Activated CD4-positive, alpha-beta T cell treated with anti-CD3 and anti-CD28 coated beads, Interleukin-2, Interleukin-4, amounts not matched to agents 100 ng/mL and 50 ng/mL, durations not matched to agents 16 hours and 8 hours (primary cell): ENCODE measurements at regions not wholly inside any gene's neighbourhood (a gene's known extent, or its start where the extent isn't known, plus 50 kb on each side); places are given as distances from the start of the nearest gene placed in this dataset.
A peak's percentile ranks its signal among the peaks of the same experiment; 100 is the strongest.

Source experiments
- DNase-seq: peaks from one replicate; pipeline ENCODE4 v3.0.0-alpha.2; 2020; ENCODE audit warnings: low spot score

DNA sequence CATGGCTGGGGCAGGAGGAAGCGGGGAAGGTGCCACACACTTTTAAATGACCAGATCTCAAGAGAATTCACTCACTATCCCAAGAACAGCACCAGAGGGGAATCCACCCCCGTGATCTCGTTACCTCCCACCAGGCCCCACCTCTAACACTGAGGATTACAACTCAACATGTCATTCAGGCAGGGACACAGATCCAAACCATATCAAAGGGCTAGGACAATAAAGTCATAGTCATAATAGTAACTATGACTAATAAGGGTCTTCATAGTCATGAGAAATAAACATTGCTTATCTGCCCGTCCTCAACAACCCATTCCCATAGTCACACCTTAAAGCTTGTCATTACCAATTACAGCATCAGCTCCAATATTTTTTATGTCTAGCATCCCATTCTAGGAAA is 65.3 kb upstream of the SMC2 start:
- peak; percentile 11 for DNase-seq
